Ishikawa (cell line): ENCODE measurements at regions not wholly inside any gene's neighbourhood (a gene's known extent, or its start where the extent isn't known, plus 50 kb on each side); places are given as distances from the start of the nearest gene placed in this dataset.

Experiments used
- CEBPB ChIP-seq: IDR thresholded peaks from 2 replicates; pipeline ENCODE4 v1.6.1; 2012
- CREB1 ChIP-seq: IDR thresholded peaks from 2 replicates; pipeline ENCODE4 v1.6.1; 2012; ENCODE audit warnings: low read depth
- EGR1 ChIP-seq: IDR thresholded peaks from 2 replicates; pipeline ENCODE4 v1.6.1; 2012
- EP300 ChIP-seq: IDR thresholded peaks from 2 replicates; pipeline ENCODE4 v1.6.1; 2012; ENCODE audit warnings: borderline replicate concordance
- FOXM1 ChIP-seq: IDR thresholded peaks from 2 replicates; pipeline ENCODE4 v1.6.1; 2012; ENCODE audit warnings: low read depth, borderline replicate concordance
- MAX ChIP-seq: IDR thresholded peaks from 2 replicates; pipeline ENCODE4 v1.6.1; 2012
- NFIC ChIP-seq: IDR thresholded peaks from 2 replicates; pipeline ENCODE4 v1.6.1; 2012
- RAD21 ChIP-seq: IDR thresholded peaks from 2 replicates; pipeline ENCODE4 v1.6.1; 2012; ENCODE audit warnings: low read depth
- TAF1 ChIP-seq: IDR thresholded peaks from 2 replicates; pipeline ENCODE4 v1.6.1; 2012; ENCODE audit warnings: low read depth, mild to moderate bottlenecking
- TCF12 ChIP-seq: IDR thresholded peaks from 2 replicates; pipeline ENCODE4 v1.6.1; 2012; ENCODE audit warnings: low read depth
- TEAD4 ChIP-seq: IDR thresholded peaks from 2 replicates; pipeline ENCODE4 v1.6.1; 2012
- YY1 ChIP-seq: IDR thresholded peaks from 2 replicates; pipeline ENCODE4 v1.6.1; 2012; ENCODE audit warnings: low read depth
- ZBTB7A ChIP-seq: IDR thresholded peaks from 2 replicates; pipeline ENCODE4 v1.6.1; 2012; ENCODE audit warnings: low read depth
- TF ChIP-seq, protein P1 (sequence below): IDR thresholded peaks from 2 replicates; pipeline ENCODE4 v1.6.1; 2012; ENCODE audit warnings: low read depth, mild to moderate bottlenecking
- TF ChIP-seq, protein P2 (sequence below): IDR thresholded peaks from 2 replicates; pipeline ENCODE4 v1.6.1; 2012

GRCh38 chr6:7473805-7474719, 67.4 kb upstream of the DSP start:
- TF ChIP-seq TAF1 (no peak), TCF12 (no peak), RAD21 (no peak), TEAD4 (no peak), EP300 (no peak), EGR1 (no peak), NFIC (no peak), MAX (no peak), YY1 (no peak)
- TF ChIP-seq, protein P1, sequence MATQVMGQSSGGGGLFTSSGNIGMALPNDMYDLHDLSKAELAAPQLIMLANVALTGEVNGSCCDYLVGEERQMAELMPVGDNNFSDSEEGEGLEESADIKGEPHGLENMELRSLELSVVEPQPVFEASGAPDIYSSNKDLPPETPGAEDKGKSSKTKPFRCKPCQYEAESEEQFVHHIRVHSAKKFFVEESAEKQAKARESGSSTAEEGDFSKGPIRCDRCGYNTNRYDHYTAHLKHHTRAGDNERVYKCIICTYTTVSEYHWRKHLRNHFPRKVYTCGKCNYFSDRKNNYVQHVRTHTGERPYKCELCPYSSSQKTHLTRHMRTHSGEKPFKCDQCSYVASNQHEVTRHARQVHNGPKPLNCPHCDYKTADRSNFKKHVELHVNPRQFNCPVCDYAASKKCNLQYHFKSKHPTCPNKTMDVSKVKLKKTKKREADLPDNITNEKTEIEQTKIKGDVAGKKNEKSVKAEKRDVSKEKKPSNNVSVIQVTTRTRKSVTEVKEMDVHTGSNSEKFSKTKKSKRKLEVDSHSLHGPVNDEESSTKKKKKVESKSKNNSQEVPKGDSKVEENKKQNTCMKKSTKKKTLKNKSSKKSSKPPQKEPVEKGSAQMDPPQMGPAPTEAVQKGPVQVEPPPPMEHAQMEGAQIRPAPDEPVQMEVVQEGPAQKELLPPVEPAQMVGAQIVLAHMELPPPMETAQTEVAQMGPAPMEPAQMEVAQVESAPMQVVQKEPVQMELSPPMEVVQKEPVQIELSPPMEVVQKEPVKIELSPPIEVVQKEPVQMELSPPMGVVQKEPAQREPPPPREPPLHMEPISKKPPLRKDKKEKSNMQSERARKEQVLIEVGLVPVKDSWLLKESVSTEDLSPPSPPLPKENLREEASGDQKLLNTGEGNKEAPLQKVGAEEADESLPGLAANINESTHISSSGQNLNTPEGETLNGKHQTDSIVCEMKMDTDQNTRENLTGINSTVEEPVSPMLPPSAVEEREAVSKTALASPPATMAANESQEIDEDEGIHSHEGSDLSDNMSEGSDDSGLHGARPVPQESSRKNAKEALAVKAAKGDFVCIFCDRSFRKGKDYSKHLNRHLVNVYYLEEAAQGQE: no peak
- TF ChIP-seq, protein P2, sequence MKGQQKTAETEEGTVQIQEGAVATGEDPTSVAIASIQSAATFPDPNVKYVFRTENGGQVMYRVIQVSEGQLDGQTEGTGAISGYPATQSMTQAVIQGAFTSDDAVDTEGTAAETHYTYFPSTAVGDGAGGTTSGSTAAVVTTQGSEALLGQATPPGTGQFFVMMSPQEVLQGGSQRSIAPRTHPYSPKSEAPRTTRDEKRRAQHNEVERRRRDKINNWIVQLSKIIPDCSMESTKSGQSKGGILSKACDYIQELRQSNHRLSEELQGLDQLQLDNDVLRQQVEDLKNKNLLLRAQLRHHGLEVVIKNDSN: no peak

- TF ChIP-seq MAX (no peak), ZBTB7A (no peak), CEBPB (no peak), TEAD4 (no peak), EP300 (no peak), FOXM1 (no peak), YY1 (no peak), CREB1 (no peak), TAF1 (no peak), RAD21 (no peak)
- TF ChIP-seq, protein P2: no peak
- TF ChIP-seq, protein P1: no peak
Observed at GRCh38 chr6:7475081-7475480, 66.4 kb upstream of the DSP start.

DNA sequence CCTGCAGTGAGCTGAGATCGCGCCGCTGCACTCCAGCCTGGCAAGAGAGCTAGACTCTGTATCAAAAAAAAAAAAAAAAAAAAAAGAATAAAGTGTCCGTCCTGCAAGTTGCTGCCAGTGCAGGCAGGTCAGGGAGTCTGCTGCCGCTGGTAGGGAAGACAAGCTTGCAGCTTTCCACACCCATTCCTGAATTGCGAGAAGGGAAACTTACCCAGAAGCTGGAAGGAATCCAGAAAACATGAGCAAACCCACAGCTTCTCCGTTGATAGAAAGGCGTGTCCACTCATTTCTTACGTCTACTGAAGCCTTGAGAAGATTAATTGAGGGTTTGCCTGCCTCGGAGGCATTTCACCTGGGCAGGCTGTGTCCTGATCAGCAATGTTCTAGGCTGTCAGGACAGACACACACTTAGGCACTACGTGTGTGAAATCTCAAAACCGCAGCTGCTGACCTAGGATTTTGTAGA, 61.6 kb upstream of the DSP start:
- TF ChIP-seq CREB1 (no peak), EP300 (peak; percentile 53; the same call in 1 of the 2 replicates), MAX (0 out of 2 replicates have a peak, but pooled peaks have one; percentile 15), FOXM1 (no peak), EGR1 (no peak), RAD21 (peak; percentile 26; the same call in 1 of the 2 replicates), TAF1 (no peak), TCF12 (peak; percentile 54; the same call in 1 of the 2 replicates), YY1 (no peak), NFIC (peak; percentile 81), ZBTB7A (no peak), CEBPB (peak; percentile 25; the same call in 1 of the 2 replicates), TEAD4 (peak; percentile 40)
- TF ChIP-seq, protein P1: no peak
- TF ChIP-seq, protein P2: no peak
